ENCODE measurements at regions not wholly inside any gene's neighbourhood (a gene's known extent, or its start where the extent isn't known, plus 50 kb on each side); places are given as distances from the start of the nearest gene placed in this dataset.
"Not testable (repeated sequence)": the region's sequence is repeated elsewhere in the genome, so short reads cannot be mapped to it uniquely, and the experiment has no call there.

DNA sequence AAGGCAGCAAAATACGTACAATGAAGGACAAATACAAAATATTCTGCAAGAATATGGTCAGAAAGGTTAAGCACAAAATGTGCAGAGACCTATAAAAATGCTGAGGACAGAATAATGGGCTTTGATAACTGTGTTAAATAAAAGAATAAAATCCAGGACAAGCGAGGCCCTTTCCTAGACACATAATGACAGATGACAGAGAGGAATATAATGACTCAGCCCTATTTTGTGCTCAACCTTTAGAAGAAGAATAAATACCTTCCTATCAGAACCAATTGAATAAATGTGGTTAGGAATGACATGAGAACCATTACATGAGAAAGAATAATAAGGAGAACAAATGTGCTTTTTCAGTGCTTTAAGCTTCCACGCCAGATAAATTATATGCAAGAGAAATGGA, 178.0 kb downstream of the TEX13C start:
- intact Hi-C loops (cut with micrococcal nuclease), result no loop called here
- no peak for ATAC-seq
- no peak for DNase-seq

DNA sequence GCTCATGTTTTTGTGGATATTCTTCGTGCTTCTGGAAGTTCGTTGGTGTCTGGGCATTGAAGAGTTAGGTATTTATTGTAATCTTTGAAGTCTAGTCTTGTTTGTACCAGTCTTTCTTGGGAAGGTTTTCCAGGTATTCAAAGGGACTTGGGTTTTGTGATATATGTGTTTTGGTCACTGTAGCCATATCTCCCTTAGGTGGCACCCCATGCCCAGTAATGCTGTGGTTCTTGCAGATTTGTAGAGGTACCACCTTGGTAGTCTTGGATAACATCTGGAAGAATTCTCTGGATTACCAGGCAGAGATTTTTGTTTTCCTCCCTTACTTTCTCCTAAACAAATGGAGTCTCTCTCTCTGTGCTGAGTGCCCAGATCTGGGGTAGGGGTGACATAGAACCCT, 184.1 kb downstream of the TEX13C start:
- DNase-seq (no peak), ATAC-seq (no peak)
- intact Hi-C loops (cut with micrococcal nuclease), result no loop called here

DNA sequence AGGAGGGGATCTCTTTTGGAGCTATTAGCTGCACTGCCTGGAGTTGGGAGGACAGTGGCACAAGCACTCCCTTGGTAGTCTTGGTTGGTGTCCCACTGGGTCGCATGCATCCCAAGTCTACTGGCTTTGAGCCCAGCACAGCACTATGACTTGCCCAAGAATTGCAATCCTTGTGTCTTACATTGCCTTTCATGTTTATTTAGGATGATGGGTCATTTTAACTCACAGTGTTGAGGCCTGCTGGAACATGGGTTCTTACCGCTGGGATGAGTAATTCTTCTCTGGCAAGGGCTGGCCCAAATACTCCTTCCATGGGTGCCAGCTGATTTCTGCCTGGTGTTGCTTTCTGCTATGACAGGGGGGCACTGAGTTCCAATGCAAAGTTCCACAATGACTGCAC, 185.5 kb downstream of the TEX13C start:
- no peak for ATAC-seq
- intact Hi-C loops (cut with micrococcal nuclease), result no loop called here
- DNase-seq, result no peak

DNA sequence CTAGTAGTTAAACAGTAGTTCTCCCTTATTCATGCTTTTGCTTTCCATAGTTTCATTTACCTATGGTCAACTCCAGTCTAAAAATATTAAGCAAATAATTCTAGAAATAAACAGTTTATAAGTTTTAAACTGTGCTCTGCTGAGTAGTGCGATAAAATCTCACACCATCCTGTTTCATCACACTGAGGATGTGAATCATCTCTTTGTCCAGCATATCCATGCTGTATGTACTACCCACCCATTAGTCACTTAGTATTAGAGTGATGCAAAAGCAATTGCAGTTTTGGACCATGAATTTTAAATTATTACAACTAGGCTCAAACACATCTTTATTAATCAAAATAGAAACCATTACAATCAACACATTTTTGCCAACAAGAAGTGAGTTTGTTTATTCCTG, 187.4 kb downstream of the TEX13C start:
- ATAC-seq (no peak), DNase-seq (no peak)
- intact Hi-C loops (cut with micrococcal nuclease), result no loop called here

DNA sequence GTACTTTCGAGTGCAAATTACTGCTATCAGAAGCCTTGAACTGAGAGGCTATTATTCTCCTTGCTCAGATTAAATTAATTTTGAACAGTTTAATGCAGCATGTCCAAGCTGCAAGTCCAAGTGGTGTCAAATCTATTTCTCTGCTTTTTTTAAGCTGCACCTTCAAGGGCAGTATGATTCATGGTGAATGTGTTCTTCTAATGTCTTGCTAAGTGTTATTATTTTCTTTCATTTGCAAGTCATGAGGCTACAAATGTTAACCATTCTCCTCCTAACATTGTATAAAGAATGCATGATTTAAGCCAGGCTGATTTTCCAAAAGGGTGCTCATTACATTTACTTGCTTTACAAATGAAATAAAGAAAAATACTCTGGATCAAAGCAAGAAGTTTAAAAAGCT, 200.4 kb downstream of the TEX13C start:
- intact Hi-C loops (cut with micrococcal nuclease), result no loop called here
- no peak for ATAC-seq
- no peak for DNase-seq

DNA sequence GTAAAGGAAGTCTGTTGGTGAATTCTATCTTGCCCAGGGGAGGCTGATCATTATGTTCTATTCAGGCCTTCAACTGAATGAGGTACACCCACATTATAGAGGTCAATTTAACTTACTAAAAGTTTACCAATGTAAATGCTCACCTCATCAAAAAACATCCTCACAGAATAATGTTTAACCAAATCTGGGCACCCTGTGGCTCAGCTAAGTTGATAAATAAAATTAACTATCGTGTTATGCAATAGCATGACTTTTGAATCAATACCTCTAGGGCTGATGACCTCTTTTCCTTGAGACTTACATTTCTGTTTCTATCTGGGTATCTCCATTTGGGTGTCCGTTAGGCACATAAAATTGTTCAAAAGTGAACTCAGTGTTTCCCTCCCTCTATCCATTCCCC, 203.1 kb downstream of the TEX13C start:
- ATAC-seq (no peak), DNase-seq (no peak)
- intact Hi-C loops (cut with micrococcal nuclease), result no loop called here

DNA sequence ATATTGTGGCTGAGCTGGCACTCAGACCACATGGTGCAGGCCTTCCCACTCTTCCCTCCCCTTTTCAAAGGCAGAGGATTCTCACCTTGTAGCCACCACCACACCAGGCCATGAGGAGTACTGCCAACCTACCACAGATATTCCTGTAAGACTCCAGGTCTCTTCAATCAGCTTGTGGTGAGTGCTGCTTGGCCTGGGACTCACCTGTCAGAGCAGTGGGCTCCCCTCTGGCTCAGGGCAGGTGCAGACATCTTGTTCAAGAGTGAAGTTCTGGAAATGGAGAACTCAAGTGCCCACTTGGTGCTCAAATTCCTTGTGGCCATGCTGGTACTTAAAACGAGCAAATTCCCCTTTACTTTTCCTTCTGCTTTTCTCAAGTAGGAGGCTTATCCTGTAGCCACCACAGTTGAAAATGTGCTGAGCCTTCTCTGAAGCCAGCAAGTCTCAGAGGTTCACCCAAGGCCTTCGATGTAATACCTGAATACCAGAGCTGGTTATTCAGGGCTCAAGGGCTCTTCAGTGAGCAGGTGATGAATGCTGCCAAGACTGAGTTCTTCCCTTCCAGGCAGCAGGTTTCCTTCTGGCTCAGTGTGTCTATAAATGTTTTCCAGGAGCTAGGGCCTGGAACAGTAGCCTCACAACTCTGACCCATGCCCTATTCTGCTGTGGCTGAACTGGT, 212.9 kb downstream of the TEX13C start:
- no peak for DNase-seq
- intact Hi-C loops (cut with micrococcal nuclease), result no loop called here
- no peak for ATAC-seq

DNA sequence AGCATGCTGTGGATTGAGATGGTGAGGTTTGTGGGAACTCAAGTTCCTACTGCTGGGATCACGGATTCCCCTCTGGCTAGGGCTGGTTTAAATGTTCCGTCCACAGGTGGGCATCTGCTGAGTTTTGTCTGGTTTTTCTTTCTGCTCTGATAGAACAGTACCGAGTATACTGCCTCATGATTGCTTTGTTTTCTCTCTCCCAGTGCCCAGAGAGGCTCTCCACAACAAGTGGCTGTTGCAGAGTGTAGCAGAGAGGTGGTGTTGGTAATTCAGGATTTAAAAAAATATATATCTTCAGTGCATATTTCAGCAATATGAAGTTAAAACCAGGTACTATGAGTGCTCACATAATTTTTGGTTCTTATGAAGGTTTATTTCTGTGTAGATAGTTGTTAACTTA, 213.7 kb downstream of the TEX13C start:
- intact Hi-C loops (cut with micrococcal nuclease), result no loop called here
- no peak for DNase-seq
- ATAC-seq, result no peak

DNA sequence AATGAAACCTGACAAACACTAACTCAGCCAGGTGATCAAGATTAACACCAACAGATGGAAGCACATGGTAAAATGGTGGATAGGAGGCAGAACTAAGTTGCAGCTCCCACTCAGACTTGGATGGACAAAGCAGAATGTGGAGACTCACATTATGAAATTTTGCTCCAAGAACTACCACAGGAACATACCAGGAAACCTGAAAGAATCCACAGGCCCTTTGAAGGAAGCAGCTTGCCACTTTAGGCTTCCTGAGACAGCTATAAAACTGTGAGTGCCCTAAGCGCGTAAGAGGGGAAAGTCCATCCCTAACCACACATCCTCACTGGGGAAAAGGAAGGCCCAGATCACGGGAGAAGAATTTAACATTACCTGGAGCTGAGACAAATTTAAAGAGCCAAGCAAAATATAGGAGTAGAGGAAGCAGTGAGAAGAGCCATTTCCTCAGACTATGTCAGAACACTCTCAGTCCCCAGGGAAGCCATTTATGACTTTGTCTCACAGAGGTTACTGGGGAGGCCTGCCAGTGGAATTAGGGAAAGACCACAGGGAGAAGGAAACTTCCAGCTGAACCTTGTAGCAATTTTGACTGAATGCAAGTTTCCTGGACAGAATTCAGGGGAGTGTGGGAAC, 224.5 kb downstream of the TEX13C start:
- DNase-seq, result no peak
- intact Hi-C loops (cut with micrococcal nuclease), result no loop called here
- ATAC-seq, result no peak

DNA sequence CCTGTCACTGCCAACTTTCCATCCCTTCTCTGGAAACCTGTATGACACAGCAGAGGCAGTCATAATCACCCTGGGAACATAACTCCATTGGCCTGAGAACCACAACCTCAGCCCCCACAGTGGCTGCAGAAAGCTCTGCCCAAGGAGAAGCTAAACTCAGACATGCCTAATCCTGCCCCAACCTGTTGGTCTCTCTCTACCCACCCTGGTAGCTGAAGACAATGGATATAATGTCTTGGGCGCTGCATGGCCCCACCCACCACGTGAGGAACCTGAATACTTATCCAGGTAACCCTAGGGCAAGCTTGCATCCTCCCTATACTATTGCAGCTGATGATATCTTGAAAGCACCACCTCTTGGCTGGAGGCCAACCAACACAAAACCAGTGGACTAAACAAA, 225.2 kb downstream of the TEX13C start:
- no peak for DNase-seq
- intact Hi-C loops (cut with micrococcal nuclease), result no loop called here
- ATAC-seq, result no peak

DNA sequence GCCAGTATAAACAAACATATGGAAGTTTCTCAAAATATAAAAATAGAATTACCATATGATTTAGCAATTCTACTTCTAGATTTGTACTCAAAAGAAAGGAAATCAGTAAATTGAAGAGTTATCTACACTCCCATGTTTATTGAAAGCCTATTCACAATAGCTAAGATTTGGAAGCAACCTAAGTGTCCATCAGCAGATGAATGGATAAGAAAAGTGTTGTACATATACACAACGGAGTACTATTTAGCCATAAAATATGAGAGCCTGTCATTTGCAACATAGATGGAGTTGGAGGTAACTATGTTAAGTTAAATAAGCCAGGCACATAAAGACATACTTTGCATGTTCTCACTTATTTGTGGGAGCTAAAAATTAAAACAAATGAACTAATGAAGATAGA, 257.8 kb downstream of the TEX13C start:
- ATAC-seq, result no peak
- no peak for DNase-seq
- intact Hi-C loops (cut with micrococcal nuclease), result no loop called here

DNA sequence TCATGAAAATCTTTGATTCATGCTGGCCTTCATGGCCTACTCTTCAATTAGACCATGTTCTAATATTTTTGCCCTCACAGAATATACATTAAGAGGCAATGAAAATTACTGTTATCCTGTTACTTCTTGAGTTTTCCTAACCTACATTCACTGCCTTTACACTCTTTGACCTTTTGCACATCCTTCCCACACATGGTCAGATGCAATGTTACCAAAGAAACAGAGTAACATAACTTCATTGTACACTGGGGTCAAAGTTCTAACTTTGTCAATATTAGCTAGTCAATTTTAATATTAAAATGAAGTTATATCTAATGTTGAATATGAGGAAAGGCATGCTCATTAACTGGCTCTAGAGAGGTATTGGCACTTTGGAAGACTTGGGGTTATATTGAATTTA, 284.8 kb downstream of the TEX13C start:
- ATAC-seq, result no peak
- no peak for DNase-seq
- intact Hi-C loops (cut with micrococcal nuclease), result no loop called here

DNA sequence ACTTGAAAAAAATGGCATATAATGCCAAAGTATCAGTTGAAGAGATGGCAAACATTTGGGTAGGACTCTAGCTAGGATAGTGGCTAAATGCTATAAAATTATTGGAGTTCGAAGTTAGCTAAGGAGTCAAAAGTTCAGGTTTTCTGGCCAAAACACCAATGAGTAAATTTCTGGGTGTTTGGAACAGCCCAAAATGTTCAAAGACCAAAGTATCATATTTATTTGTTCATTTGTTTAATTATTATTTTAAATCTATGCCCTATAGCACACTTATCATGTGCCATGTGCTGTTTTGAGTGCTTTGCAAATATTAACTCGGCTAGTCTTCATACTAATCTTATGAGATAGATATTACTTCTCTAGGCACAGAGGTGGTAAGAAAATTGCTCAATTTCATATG, 285.5 kb downstream of the TEX13C start:
- intact Hi-C loops (cut with micrococcal nuclease), result no loop called here
- DNase-seq, result no peak
- ATAC-seq, result no peak

DNA sequence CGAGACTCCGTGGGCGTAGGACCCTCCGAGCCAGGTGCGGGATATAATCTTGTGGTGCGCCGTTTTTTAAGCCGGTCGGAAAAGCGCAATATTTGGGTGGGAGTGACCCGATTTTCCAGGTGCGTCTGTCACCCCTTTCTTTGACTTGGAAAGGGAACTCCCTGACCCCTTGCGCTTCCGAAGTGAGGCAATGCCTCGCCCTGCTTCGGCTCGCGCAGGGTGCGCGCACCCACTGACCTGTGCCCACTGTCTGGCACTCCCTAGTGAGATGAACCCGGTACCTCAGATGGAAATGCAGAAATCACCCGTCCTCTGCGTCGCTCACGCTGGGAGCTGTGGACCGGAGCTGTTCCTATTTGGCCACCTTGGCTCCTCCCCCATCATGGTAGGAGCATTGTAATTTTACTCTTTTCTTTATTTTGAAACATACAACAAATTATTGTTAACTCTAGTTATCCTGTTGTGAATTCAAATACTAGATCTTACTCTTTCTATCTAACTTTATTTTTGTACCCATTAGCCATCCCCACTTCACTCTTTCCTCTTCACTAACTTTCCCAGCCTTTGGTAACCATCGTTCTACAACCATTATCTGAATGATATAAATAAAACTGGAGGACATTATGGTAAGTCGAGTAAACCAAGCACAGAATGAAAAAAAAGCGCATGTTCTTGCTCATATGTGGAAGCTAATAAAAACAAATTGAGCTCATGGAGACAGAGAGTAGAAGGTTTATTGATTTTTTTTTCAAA, 295.1 kb downstream of the TEX13C start:
- DNase-seq; ATAC-seq; intact Hi-C loops (cut with micrococcal nuclease): not testable (repeated sequence)

DNA sequence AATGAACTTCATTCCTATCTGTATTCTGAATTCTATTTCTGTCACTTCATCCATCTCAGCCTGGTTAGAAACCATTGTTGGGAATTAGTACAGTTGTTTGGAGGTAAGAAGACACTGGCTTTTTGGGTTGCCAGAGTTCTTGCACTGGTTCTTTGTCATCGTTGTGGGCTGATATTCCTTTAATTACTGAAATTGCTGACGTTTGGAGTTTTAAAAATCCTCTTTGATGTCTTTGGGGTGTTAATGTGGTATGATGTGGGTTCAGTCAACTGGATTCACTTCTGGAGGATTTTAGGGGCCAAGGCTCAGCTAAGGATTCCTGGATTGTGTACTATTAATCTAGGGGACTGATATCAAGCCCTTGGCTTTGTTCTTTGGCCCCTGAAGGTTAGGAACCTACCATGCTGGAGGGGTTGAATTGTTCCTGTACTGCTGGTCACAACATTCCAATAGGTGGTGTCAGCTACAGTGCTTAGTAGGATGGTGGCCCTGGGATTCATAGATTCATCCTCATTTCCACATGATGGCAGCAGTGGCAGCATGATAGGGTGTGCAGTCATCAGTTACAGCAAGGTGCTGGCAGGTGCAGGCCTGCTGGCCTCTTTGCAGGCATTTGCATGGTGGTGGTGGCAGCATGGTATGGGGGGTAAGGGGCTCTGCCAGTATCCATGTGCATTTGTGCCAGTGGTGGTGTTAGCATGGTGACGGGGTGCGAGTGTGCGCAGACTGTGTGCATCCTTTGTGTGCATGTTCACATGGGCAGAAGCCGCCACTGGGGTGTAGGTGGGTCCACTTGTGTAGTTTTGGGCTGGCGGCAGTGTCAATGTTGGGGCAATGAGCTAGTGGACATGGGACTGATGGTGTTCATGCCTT, 301.3 kb downstream of the TEX13C start:
- intact Hi-C loops (cut with micrococcal nuclease), result no loop called here
- ATAC-seq (no peak), DNase-seq (no peak)

DNA sequence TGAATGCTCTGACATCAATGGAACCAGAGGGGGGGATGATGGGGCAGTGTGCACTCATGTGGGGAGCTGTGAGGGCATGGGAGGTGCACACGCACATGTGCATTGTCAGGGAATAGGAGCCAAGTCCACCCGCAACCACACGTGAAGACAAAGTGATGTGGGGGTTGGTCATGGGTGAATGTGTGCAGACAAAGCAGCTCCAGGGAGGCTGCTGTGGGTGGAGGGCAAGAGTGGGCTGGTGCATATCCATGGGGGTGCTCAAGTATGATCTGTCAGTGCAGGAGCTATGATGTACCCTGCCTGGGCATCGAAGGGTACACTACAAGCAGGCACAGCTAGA, 301.9 kb downstream of the TEX13C start:
- no peak for DNase-seq
- intact Hi-C loops (cut with micrococcal nuclease), result no loop called here
- ATAC-seq, result no peak

DNA sequence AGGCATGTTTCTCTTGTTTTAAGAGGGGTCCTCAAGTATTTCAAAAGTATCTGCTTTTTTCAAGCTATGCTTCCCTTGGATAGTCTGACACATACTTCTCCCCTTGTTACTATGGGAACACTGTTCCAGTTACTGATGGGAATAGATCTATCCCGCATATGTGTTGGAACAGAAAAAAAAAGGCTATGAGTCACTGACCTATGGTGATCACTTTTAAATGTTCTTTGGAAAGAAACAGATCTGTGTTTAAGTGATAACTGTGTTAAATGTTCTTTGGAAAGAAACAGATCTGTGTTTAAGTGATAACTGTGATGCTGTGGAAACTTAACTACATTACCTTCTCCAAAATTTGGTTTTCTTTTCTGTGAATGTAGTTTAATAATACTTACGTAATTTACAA, 303.2 kb downstream of the TEX13C start:
- intact Hi-C loops (cut with micrococcal nuclease), result no loop called here
- ATAC-seq, result no peak
- DNase-seq, result no peak

DNA sequence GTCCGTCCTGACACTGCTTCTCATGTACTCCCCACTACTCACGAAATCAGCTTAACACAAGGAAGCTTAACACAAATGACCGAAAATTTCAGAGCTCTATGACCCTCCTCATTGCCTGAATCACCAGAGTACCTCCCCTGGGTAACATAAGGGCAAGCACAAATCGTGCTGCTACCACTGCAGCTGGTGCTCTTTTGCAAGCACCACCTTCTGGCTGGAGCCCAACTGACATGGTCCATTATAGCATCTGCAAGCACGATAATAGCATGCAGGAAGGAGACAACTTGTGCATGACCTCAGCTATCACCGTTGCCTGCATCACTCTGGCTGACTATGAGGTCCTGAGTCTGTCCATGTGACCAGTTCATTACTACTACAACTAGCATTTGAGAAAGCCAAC, 308.0 kb downstream of the TEX13C start:
- no peak for ATAC-seq

DNA sequence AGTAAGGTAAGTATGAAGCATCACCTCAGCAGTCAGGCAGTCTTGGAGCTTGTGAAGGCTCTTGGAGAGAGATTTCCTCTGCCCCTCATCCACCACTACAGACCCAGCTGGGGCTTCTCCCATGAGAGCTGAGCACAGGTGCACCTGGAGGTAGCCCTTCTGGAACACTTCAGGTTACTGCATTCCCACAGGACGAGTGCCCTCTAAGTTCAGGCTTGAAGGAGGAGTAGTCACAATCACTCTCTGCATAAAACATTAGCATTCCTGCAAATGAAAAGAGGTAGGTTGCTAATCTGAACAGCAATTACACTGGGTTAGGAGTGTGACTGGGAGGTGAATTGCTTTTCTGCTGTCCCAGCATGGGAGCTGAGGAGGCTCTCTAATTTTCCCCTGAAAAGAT, 308.8 kb downstream of the TEX13C start:
- ATAC-seq (no peak), DNase-seq (no peak)
- intact Hi-C loops (cut with micrococcal nuclease), result no loop called here

More for the DNA sequence above, 308.0 kb downstream of the TEX13C start:
- intact Hi-C loops (cut with micrococcal nuclease), result no loop called here
- no peak for DNase-seq

DNA sequence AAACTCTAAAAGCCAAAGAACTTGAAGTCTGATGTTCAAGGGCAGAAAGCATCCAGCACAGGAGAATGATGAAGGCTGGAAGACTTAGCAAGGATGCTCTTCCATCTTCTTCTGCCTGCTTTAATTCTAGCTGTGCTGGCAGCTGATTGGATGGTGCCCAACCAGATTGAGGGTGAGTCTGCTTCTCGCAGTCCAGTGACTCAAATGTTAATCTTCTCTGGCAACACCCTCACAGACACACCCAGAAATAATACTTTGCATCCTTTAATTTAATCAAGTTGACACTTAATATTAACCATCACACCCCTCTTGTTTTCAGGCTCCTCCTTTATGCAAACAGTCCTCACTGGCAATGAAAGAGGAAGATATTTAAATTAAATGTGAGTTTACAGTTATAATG, 321.7 kb downstream of the TEX13C start:
- ATAC-seq (no peak), DNase-seq (no peak)
- intact Hi-C loops (cut with micrococcal nuclease), result no loop called here
